A549 (cell line): ENCODE measurements at regions not wholly inside any gene's neighbourhood (a gene's known extent, or its start where the extent isn't known, plus 50 kb on each side); places are given as distances from the start of the nearest gene placed in this dataset.

Experiments used
- ATAC-seq, 2 experiments: fragments of 200-7000 bp in 1 of 2; fragments of >200 bp in 1 of 2; cut with Nextera tagmentation in 1 of 2; cut with Tn5 transposase in 1 of 2; 3 replicates each; pipeline versions ENCODE4 v1.8.0 to v1.9.1; 2018 to 2020; ENCODE audit warnings: mild to moderate bottlenecking in 1 of 2, moderate library complexity in 1 of 2
- CTCF ChIA-PET: fragments of 300-600 bp; sonication (Branson Sonifier 250); formaldehyde crosslinking; extraction: SDS; loops from one replicate; lab custom pipeline; 2021; ENCODE audit warnings: antibody characterized with exemption, inconsistent platforms; lab: Yijun Ruan, JAX
- POLR2A ChIA-PET: fragments of 350-600 bp; formaldehyde crosslinking; extraction: SDS; loops from one replicate; lab custom pipeline; 2021; ENCODE audit warnings: antibody characterized with exemption, inconsistent platforms; lab: Yijun Ruan, JAX
- DNase-seq, 2 experiments: peaks; one replicate each; pipeline versions ENCODE4 v3.0.0 to v3.0.0-alpha.2; 2011 to 2016; ENCODE audit warnings: low read depth in 1 of 2, low spot score in 1 of 2
- FAIRE-seq: peaks from 2 replicates; lab custom pipeline; 2011; peaks lifted over from hg19 to GRCh38; lab: Jason Lieb, UNC
- H3K27ac ChIP-seq, 2 experiments: fragments of >200 bp; sonication (Bioruptor Twin); formaldehyde crosslinking; 3 replicates each; pipeline ENCODE4 v1.5.1; 2016 to 2017
- H3K4me1 ChIP-seq: fragments of >200 bp; sonication (Bioruptor Twin); formaldehyde crosslinking; 3 replicates; pipeline ENCODE4 v1.6.1; 2016
- H3K4me2 ChIP-seq: fragments of >200 bp; sonication (Bioruptor Twin); formaldehyde crosslinking; 3 replicates; pipeline ENCODE4 v1.6.1; 2016
- H3K4me3 ChIP-seq: fragments of >200 bp; sonication (Bioruptor Twin); formaldehyde crosslinking; 3 replicates; pipeline ENCODE4 v1.5.1; 2016
- H3K9me3 ChIP-seq: fragments of >200 bp; sonication (Bioruptor Twin); formaldehyde crosslinking; 3 replicates; pipeline ENCODE4 v1.6.1; 2016
- BHLHE40 ChIP-seq: IDR thresholded peaks from 2 replicates; pipeline ENCODE4 v1.6.1; 2012; ENCODE audit warnings: low read depth, low read length, inconsistent platforms
- CBX2 ChIP-seq: fragments of 200-600 bp; sonication (generic); IDR thresholded peaks from 2 replicates; pipeline ENCODE4 v1.6.1; 2016; ENCODE audit warnings: low read depth, mild to moderate bottlenecking, borderline replicate concordance
- CBX8 ChIP-seq: fragments of 200-600 bp; sonication (generic); IDR thresholded peaks from 2 replicates; pipeline ENCODE4 v1.6.1; 2016
- CHD4 ChIP-seq: fragments of 200-600 bp; sonication (generic); IDR thresholded peaks from 2 replicates; pipeline ENCODE4 v1.6.1; 2016; ENCODE audit warnings: antibody characterized with exemption, mild to moderate bottlenecking, borderline replicate concordance
- EP300 ChIP-seq, 2 experiments: fragments of >200 bp; sonication (Bioruptor Twin); formaldehyde crosslinking; IDR thresholded peaks; 2 replicates in 1 of 2; 3 replicates in 1 of 2; pipeline ENCODE4 v1.6.1; 2016 to 2017
- ESRRA ChIP-seq: fragments of 150-350 bp; IDR thresholded peaks from 2 replicates; pipeline ENCODE4 v1.6.1; 2014; ENCODE audit warnings: mild to moderate bottlenecking, low read length, borderline replicate concordance
- FOSB ChIP-seq: fragments of 250-450 bp; sonication (Bioruptor Pico); IDR thresholded peaks from 2 replicates; pipeline ENCODE4 v1.5.0; 2020; ENCODE audit warnings: mild to moderate bottlenecking, moderate library complexity
- FOXS1 ChIP-seq: fragments of 250-450 bp; sonication (Bioruptor Pico); IDR thresholded peaks from 2 replicates; pipeline ENCODE4 v1.5.0; 2020; ENCODE audit warnings: mild to moderate bottlenecking, moderate library complexity
- HDAC2 ChIP-seq: fragments of 200-600 bp; sonication (generic); IDR thresholded peaks from 2 replicates; pipeline ENCODE4 v1.6.1; 2016
- HEYL ChIP-seq: fragments of 250-450 bp; sonication (Bioruptor Pico); IDR thresholded peaks from 2 replicates; pipeline ENCODE4 v1.8.0; 2021; ENCODE audit warnings: mild to moderate bottlenecking, moderate library complexity
- HOXA7 ChIP-seq: fragments of 250-450 bp; sonication (Bioruptor Pico); IDR thresholded peaks from 2 replicates; pipeline ENCODE4 v1.5.0; 2020; ENCODE audit warnings: mild to moderate bottlenecking, moderate library complexity
- HOXB13 ChIP-seq: fragments of 250-450 bp; sonication (Bioruptor Pico); IDR thresholded peaks from 2 replicates; pipeline ENCODE4 v1.5.0; 2020; ENCODE audit warnings: low read depth, mild to moderate bottlenecking, moderate library complexity
- HOXB5 ChIP-seq: fragments of 250-450 bp; sonication (Bioruptor Pico); IDR thresholded peaks from 2 replicates; pipeline ENCODE4 v1.5.0; 2020; ENCODE audit warnings: mild to moderate bottlenecking, moderate library complexity
- KDM1A ChIP-seq: fragments of 200-600 bp; sonication (generic); IDR thresholded peaks from 2 replicates; pipeline ENCODE4 v1.6.1; 2016; ENCODE audit warnings: low read depth, mild to moderate bottlenecking
- KDM5A ChIP-seq: fragments of 200-600 bp; sonication (generic); IDR thresholded peaks from 2 replicates; pipeline ENCODE4 v1.6.1; 2016; ENCODE audit warnings: antibody characterized with exemption, mild to moderate bottlenecking
- MYC ChIP-seq: IDR thresholded peaks from 2 replicates; pipeline ENCODE4 v1.6.1; 2012; ENCODE audit warnings: mild to moderate bottlenecking, inconsistent platforms, low read length, improper control_type of control experiment, borderline replicate concordance
- NFE2L2 ChIP-seq: fragments of 150-350 bp; conservative IDR thresholded peaks from 2 replicates; pipeline ENCODE4 v1.6.1; 2014; ENCODE audit warnings: low read length
- NPAS2 ChIP-seq: fragments of 250-450 bp; sonication (Bioruptor Pico); IDR thresholded peaks from 2 replicates; pipeline ENCODE4 v1.8.0; 2022; ENCODE audit warnings: mild to moderate bottlenecking, moderate library complexity, borderline replicate concordance
- RCOR1 ChIP-seq: fragments of 150-350 bp; IDR thresholded peaks from 2 replicates; pipeline ENCODE4 v1.6.1; 2014; ENCODE audit warnings: antibody characterized with exemption, low read length, low read depth
- RFX5 ChIP-seq: fragments of 450-650 bp; IDR thresholded peaks from 2 replicates; pipeline ENCODE4 v1.7.1; 2014; ENCODE audit warnings: antibody characterized with exemption, mild to moderate bottlenecking, moderate library complexity
- SREBF2 ChIP-seq: fragments of 450-650 bp; IDR thresholded peaks from 2 replicates; pipeline ENCODE4 v1.6.1; 2014; ENCODE audit warnings: mild to moderate bottlenecking, moderate library complexity
- TFCP2L1 ChIP-seq: fragments of 250-450 bp; sonication (Bioruptor Pico); IDR thresholded peaks from 2 replicates; pipeline ENCODE4 v1.5.0; 2021; ENCODE audit warnings: mild to moderate bottlenecking
- TP53 ChIP-seq: fragments of 250-450 bp; sonication (Bioruptor Pico); IDR thresholded peaks from 2 replicates; pipeline ENCODE4 v1.5.0; 2021; ENCODE audit warnings: mild to moderate bottlenecking, moderate library complexity
- WGBS: methylation state at CpG from one replicate; pipeline ENCODE4 v1.1.6; 2017; ENCODE audit errors: missing lambda C conversion rate; 5-methylcytosine and 5-hydroxymethylcytosine counted together
- TF ChIP-seq, protein P1 (sequence below): fragments of >200 bp; sonication (Bioruptor Twin); formaldehyde crosslinking; IDR thresholded peaks from 2 replicates; pipeline ENCODE4 v1.6.1; 2016
- TF ChIP-seq, protein P2 (sequence below): fragments of 150-350 bp; IDR thresholded peaks from 2 replicates; pipeline ENCODE4 v1.6.1; 2014; ENCODE audit warnings: low read depth, mild to moderate bottlenecking, low read length
- TF ChIP-seq, protein P3 (sequence below): fragments of >200 bp; sonication (Bioruptor Twin); formaldehyde crosslinking; IDR thresholded peaks from 3 replicates; pipeline ENCODE4 v1.5.1; 2016
- TF ChIP-seq, protein P4 (sequence below): IDR thresholded peaks from 2 replicates; pipeline ENCODE4 v1.6.1; 2012

DNA sequence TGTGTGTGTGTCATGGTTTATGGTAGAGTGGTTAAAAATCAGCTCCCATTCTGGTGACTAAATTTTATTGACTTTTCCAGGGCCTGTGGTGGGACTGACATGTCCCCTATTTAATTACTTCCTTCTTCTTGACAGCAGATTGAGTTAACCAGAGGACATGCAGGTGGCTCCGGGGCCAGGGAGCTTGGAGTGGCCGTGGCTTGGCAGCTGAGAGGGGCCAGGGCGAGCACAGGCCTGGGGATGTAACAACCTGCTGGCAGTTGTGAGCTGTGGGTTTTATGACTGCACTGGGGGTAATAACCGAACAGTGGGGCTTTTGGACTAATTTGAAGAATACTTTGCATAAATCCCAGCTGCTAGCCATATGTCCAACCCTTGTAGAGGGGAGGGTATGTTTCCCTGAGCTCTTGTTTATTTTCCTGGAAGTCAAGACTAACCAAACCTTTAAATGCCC lies 186.0 kb downstream of the MID1IP1 start (continued):
- TF ChIP-seq KDM5A (no peak), HEYL (CRISPR knock-in tag) (no peak), HOXB5 (no peak)
- TF ChIP-seq, protein P1, sequence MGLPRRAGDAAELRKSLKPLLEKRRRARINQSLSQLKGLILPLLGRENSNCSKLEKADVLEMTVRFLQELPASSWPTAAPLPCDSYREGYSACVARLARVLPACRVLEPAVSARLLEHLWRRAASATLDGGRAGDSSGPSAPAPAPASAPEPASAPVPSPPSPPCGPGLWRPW: no peak

DNA sequence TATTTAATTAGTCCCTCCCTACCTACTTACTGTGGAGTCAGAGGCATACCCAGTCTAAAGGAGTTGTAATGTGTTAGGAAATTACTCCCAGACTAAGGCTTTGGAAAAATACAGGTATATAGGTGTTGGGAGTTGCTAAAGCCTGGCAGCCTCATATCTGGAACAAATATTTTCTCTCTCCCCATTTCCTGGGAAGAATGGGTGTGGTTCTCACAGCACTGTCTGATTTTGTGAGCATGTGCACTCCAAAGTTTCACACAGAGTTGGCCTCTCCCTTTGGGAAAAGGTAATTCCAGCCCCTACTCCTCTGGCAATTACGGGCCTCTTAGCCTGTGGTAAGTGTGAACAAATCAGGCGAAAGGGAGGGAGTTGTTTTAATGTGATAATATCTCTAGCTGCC lies 187.0 kb downstream of the MID1IP1 start:
- ATAC-seq (no peak), FAIRE-seq (no peak), DNase-seq (no peak)
- Histone ChIP-seq H3K9me3 (no peaks in the 10 kb centered on the region), H3K4me1 (no peaks in the 10 kb centered on the region), H3K4me2 (no peak overlapping the region), H3K27ac (no peak overlapping the region)
- CTCF ChIA-PET: interaction anchor here (2.4 kb wide), 1 partner anchor 220 kb away, joined by 9 read pairs; no protein-coding TSS in a partner anchor
- TF ChIP-seq CHD4 (no peak), KDM1A (no peak), HOXA7 (CRISPR knock-in tag) (no peak), TFCP2L1 (CRISPR knock-in tag) (no peak), HOXB5 (no peak), MYC (no peak), FOSB (CRISPR knock-in tag) (no peak), ESRRA (no peak), KDM5A (no peak), CBX2 (no peak), NPAS2 (CRISPR knock-in tag) (no peak), SREBF2 (no peak)
- TF ChIP-seq, protein P2, sequence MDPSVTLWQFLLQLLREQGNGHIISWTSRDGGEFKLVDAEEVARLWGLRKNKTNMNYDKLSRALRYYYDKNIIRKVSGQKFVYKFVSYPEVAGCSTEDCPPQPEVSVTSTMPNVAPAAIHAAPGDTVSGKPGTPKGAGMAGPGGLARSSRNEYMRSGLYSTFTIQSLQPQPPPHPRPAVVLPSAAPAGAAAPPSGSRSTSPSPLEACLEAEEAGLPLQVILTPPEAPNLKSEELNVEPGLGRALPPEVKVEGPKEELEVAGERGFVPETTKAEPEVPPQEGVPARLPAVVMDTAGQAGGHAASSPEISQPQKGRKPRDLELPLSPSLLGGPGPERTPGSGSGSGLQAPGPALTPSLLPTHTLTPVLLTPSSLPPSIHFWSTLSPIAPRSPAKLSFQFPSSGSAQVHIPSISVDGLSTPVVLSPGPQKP: no peak
- TF ChIP-seq, protein P3, sequence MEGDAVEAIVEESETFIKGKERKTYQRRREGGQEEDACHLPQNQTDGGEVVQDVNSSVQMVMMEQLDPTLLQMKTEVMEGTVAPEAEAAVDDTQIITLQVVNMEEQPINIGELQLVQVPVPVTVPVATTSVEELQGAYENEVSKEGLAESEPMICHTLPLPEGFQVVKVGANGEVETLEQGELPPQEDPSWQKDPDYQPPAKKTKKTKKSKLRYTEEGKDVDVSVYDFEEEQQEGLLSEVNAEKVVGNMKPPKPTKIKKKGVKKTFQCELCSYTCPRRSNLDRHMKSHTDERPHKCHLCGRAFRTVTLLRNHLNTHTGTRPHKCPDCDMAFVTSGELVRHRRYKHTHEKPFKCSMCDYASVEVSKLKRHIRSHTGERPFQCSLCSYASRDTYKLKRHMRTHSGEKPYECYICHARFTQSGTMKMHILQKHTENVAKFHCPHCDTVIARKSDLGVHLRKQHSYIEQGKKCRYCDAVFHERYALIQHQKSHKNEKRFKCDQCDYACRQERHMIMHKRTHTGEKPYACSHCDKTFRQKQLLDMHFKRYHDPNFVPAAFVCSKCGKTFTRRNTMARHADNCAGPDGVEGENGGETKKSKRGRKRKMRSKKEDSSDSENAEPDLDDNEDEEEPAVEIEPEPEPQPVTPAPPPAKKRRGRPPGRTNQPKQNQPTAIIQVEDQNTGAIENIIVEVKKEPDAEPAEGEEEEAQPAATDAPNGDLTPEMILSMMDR: no peak
- TF ChIP-seq, all 56 proteins: peak for 0
- POLR2A ChIA-PET: no interaction called here
- WGBS: 56% methylated on average over 2 of the region's 2 CpGs
- no peak overlapping the region for H3K4me3 ChIP-seq

DNA sequence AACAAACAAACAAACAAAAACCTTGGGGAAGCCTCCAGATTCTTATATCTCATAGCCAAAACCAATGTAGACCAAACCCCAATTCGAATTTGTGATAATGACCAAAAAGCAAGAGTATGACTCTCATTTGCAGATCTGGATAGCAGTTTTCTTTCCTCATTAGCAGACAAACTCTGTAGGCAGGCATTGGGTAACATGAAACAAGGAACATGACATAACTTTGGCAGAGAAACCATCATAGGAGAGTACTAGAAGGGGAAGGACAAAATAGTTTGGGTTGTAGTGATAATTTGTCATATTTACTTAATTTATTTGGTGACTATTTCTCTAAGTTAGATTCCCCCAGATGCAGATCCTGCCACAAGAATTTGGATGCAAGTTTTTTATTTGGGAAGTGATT lies 187.8 kb downstream of the MID1IP1 start:
- DNase-seq: no peak
- CTCF ChIA-PET: interaction anchor here (2.4 kb wide), 1 partner anchor 221 kb away, joined by 9 read pairs; no protein-coding TSS in a partner anchor
- no peak overlapping the region for H3K27ac ChIP-seq
- 0% methylated on average over 1 of the region's 1 CpG for WGBS
- ATAC-seq: no peak
- H3K4me3 ChIP-seq: no peak overlapping the region
- no peaks in the 10 kb centered on the region for H3K9me3 ChIP-seq
- H3K4me2 ChIP-seq: no peak overlapping the region
- no peak for FAIRE-seq
- POLR2A ChIA-PET: no interaction called here
- no peaks in the 10 kb centered on the region for H3K4me1 ChIP-seq
- TF ChIP-seq, protein P2: no peak
- TF ChIP-seq HOXB13 (no peak), RFX5 (no peak), HDAC2 (no peak), BHLHE40 (no peak), CBX8 (no peak), EP300 (IDR thresholded peaks at IDR 0.05) (no peak), RCOR1 (no peak), HOXB5 (no peak), SREBF2 (no peak), NFE2L2 (no peak), NPAS2 (CRISPR knock-in tag) (no peak), TP53 (CRISPR knock-in tag) (no peak), FOXS1 (CRISPR knock-in tag) (no peak), CHD4 (no peak)
- TF ChIP-seq, protein P3: no peak
- TF ChIP-seq, protein P4, sequence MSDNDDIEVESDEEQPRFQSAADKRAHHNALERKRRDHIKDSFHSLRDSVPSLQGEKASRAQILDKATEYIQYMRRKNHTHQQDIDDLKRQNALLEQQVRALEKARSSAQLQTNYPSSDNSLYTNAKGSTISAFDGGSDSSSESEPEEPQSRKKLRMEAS: no peak
